ENCODE measurements at regions not wholly inside any gene's neighbourhood (a gene's known extent, or its start where the extent isn't known, plus 50 kb on each side); places are given as distances from the start of the nearest gene placed in this dataset.
A peak's percentile ranks its signal among the peaks of the same experiment; 100 is the strongest.

GRCh38 chr12:67386869-67387565 is 117.9 kb downstream of the CAND1 start:
- TF ChIP-seq POLR2A (IDR thresholded peaks at IDR 0.05) (no peak), EP300 (IDR thresholded peaks at IDR 0.05; ENCODE audit: low read depth) (no peak), POLR2AphosphoS5 (IDR thresholded peaks at IDR 0.05) (no peak)
- TF ChIP-seq, protein P1, sequence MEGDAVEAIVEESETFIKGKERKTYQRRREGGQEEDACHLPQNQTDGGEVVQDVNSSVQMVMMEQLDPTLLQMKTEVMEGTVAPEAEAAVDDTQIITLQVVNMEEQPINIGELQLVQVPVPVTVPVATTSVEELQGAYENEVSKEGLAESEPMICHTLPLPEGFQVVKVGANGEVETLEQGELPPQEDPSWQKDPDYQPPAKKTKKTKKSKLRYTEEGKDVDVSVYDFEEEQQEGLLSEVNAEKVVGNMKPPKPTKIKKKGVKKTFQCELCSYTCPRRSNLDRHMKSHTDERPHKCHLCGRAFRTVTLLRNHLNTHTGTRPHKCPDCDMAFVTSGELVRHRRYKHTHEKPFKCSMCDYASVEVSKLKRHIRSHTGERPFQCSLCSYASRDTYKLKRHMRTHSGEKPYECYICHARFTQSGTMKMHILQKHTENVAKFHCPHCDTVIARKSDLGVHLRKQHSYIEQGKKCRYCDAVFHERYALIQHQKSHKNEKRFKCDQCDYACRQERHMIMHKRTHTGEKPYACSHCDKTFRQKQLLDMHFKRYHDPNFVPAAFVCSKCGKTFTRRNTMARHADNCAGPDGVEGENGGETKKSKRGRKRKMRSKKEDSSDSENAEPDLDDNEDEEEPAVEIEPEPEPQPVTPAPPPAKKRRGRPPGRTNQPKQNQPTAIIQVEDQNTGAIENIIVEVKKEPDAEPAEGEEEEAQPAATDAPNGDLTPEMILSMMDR (IDR thresholded peaks at IDR 0.05): no peak
- in situ Hi-C loops (cut with MboI; ENCODE audit: low pct_ligation_motif_present in 1 of 4, low pct_unique_long_range_greater_than_20kb in 1 of 4, low sequenced_read_pairs in 3 of 4): no loop called here
- Histone ChIP-seq H3K4me1 (no peaks in the 10 kb centered on the region), H3K27ac (no peak overlapping the region), H3K9me3 (no peaks in the 10 kb centered on the region), H3K27me3 (no peaks in the 10 kb centered on the region), H3K4me3 (no peak overlapping the region), H3K36me3 (no peaks in the 10 kb centered on the region)
- intact Hi-C loops (cut with DNase I; ENCODE audit: low total_unique reads): no loop called here
- WGBS, 2 donors (ENCODE audit: low coverage in 1 of 2): 73 to 76% methylated on average over 4 of the region's 4 CpGs
- DNase-seq: no peak

DNA sequence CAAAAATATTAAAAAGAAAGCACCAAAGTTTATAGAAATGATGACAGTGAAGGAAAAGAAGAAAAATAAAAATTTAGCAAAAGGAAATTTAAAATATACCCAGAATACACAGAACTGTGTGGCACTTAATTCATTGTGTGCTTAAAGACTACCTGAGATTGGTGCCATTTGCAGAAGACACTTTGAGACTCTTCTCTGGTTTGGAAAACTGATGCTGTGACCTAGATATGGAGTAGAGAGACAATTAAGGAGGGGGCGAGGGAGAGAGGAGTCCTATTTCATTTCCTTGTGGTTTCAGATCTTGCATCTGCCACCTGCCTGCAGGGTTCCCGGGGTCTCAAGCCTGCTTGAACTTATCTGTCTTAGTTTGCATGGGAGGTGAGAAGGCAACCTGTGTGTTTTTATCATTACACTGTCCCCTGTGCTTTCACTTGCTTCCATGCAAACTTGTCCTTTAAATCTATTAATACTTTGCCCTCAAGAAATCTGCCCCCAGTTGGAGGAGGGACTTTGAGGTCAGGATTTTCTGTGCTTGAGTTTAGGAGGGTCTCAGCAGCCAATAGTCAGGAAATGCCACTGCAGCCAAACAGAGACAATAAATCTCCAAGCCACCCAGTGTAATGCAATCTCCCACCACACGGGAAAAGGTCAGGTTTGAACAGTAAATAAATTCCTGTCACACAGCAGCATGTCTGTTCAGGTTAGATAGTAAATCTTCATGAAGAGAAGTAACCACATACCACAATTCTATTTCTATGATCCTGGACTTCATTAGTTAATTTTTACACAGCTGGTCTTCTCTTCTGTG is 119.4 kb downstream of the CAND1 start:
- WGBS, 2 donors (ENCODE audit: low coverage in 1 of 2): 43 to 44% methylated on average over 2 to 3 of the region's 3 CpGs
- intact Hi-C loops (cut with DNase I; ENCODE audit: low total_unique reads): no loop called here
- no peaks in the 10 kb centered on the region for H3K36me3 ChIP-seq
- no peak for DNase-seq
- no peaks in the 10 kb centered on the region for H3K27me3 ChIP-seq
- in situ Hi-C loops (cut with MboI; ENCODE audit: low pct_ligation_motif_present in 1 of 4, low pct_unique_long_range_greater_than_20kb in 1 of 4, low sequenced_read_pairs in 3 of 4): no loop called here
- no peaks in the 10 kb centered on the region for H3K4me1 ChIP-seq
- H3K4me3 ChIP-seq: no peak overlapping the region
- no peaks in the 10 kb centered on the region for H3K9me3 ChIP-seq
- TF ChIP-seq EP300 (IDR thresholded peaks at IDR 0.05; ENCODE audit: low read depth) (no peak), POLR2A (IDR thresholded peaks at IDR 0.05) (no peak), POLR2AphosphoS5 (IDR thresholded peaks at IDR 0.05) (no peak)
- TF ChIP-seq, protein P1 (IDR thresholded peaks at IDR 0.05): peak in 2 of 5 experiments; percentile 20 to 21
- no peak overlapping the region for H3K27ac ChIP-seq

DNA sequence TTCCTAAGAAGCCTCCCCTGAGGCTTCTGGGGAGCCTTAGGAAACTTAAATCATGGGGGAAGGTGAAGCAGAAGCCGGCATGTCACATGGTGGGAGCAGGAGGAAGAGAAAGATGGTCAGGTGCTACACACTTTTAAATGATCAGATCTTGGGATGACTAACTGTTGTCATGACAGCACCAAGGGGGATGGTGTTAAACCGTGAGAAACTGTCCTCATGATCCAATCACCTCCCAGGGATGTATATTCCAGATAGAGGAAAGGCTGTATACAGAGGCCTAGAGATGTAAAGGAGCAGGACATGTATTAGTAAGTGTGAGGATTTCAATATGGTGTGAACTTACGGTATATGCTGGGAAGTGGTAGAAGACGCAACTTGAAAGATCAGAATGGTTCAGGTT is 121.1 kb downstream of the CAND1 start:
- Histone ChIP-seq H3K27me3 (no peaks in the 10 kb centered on the region), H3K4me3 (no peak overlapping the region), H3K36me3 (no peaks in the 10 kb centered on the region), H3K4me1 (no peaks in the 10 kb centered on the region), H3K27ac (no peak overlapping the region), H3K9me3 (no peaks in the 10 kb centered on the region)
- in situ Hi-C loops (cut with MboI; ENCODE audit: low pct_ligation_motif_present in 1 of 4, low pct_unique_long_range_greater_than_20kb in 1 of 4, low sequenced_read_pairs in 3 of 4) (no loop called here), intact Hi-C loops (cut with DNase I; ENCODE audit: low total_unique reads) (no loop called here)
- no peak for DNase-seq
- TF ChIP-seq POLR2A (IDR thresholded peaks at IDR 0.05) (no peak), POLR2AphosphoS5 (IDR thresholded peaks at IDR 0.05) (no peak)
- TF ChIP-seq, protein P1 (IDR thresholded peaks at IDR 0.05): no peak
- WGBS, 2 donors (ENCODE audit: low coverage in 1 of 2): 88 to 89% methylated on average over 3 to 4 of the region's 4 CpGs

GRCh38 chr12:67391034-67391433 is 121.9 kb downstream of the CAND1 start:
- Histone ChIP-seq H3K4me3 (no peak overlapping the region), H3K4me1 (no peaks in the 10 kb centered on the region), H3K9me3 (no peaks in the 10 kb centered on the region), H3K36me3 (no peaks in the 10 kb centered on the region), H3K27me3 (no peaks in the 10 kb centered on the region), H3K27ac (no peak overlapping the region)
- intact Hi-C loops (cut with DNase I; ENCODE audit: low total_unique reads) (no loop called here), in situ Hi-C loops (cut with MboI; ENCODE audit: low pct_ligation_motif_present in 1 of 4, low pct_unique_long_range_greater_than_20kb in 1 of 4, low sequenced_read_pairs in 3 of 4) (no loop called here)
- no peak for TF ChIP-seq EP300 (IDR thresholded peaks at IDR 0.05; ENCODE audit: low read depth)
- no peak for TF ChIP-seq POLR2A (IDR thresholded peaks at IDR 0.05)
- no peak for TF ChIP-seq POLR2AphosphoS5 (IDR thresholded peaks at IDR 0.05)
- TF ChIP-seq, protein P1 (IDR thresholded peaks at IDR 0.05): no peak
- WGBS, 2 donors (ENCODE audit: low coverage in 1 of 2): 17 to 50% methylated on average over 1 of the region's 1 CpG
- DNase-seq: no peak

Measured in transverse colon (tissue), 4 donors.